Sigmoid colon (tissue), 6 donors: ENCODE measurements at regions not wholly inside any gene's neighbourhood (a gene's known extent, or its start where the extent isn't known, plus 50 kb on each side); places are given as distances from the start of the nearest gene placed in this dataset.
A peak's percentile ranks its signal among the peaks of the same experiment; 100 is the strongest.

Source experiments
- DNase-seq: peaks from one replicate; pipeline ENCODE4 v3.0.0-alpha.2; 2019
- H3K27ac ChIP-seq, 4 donors: fragments of 200-600 bp; sonication (generic); one replicate each; pipeline ENCODE4 v1.5.1; 2016 to 2019; ENCODE audit warnings: mild to moderate bottlenecking in 1 of 4
- H3K27me3 ChIP-seq, 3 donors: fragments of 200-600 bp; sonication (generic); one replicate each; pipeline ENCODE4 v1.5.1; 2019; ENCODE audit warnings: mild to moderate bottlenecking in 1 of 3
- H3K36me3 ChIP-seq, 4 donors: fragments of 200-600 bp; sonication (generic); one replicate each; pipeline ENCODE4 v1.5.1; 2016 to 2019
- H3K4me1 ChIP-seq, 4 donors: fragments of 200-600 bp; sonication (generic); one replicate each; pipeline ENCODE4 v1.5.1; 2017 to 2019
- H3K4me3 ChIP-seq, 4 donors: fragments of 200-600 bp; sonication (generic); one replicate each; pipeline ENCODE4 v1.5.1; 2017 to 2019; ENCODE audit warnings: mild to moderate bottlenecking in 2 of 4, moderate library complexity in 1 of 4
- H3K9me3 ChIP-seq, 4 donors: fragments of 200-600 bp in 3 of 4; sonication (generic) in 3 of 4; one replicate each; pipeline versions ENCODE4 v1.5.1 to v1.6.1; 2013 to 2019
- EP300 ChIP-seq, 4 donors: sonication (generic); formaldehyde crosslinking; IDR thresholded peaks; one replicate each; pipeline ENCODE4 v1.6.1; 2017; ENCODE audit warnings: antibody characterized with exemption in 4 of 4
- POLR2A ChIP-seq, 2 donors: fragments of 450-650 bp; IDR thresholded peaks; one replicate each; pipeline ENCODE4 v1.6.1; 2016; ENCODE audit warnings: antibody characterized with exemption in 2 of 2, mild to moderate bottlenecking in 2 of 2, moderate library complexity in 2 of 2
- POLR2AphosphoS5 ChIP-seq, 4 donors: sonication (generic); formaldehyde crosslinking; IDR thresholded peaks; one replicate each; pipeline ENCODE4 v1.6.1; 2017; ENCODE audit warnings: antibody characterized with exemption in 4 of 4
- WGBS, 2 donors: extraction: QIAGEN DNeasy Blood & Tissue Kit; methylation state at CpG; one replicate each; pipeline ENCODE4 v1.1.7; 2013; 5-methylcytosine and 5-hydroxymethylcytosine counted together
- intact Hi-C: fragments of 100-400 bp; cut with DNase I; formaldehyde crosslinking; loops from one replicate; pipeline ENCODE4 v1.15.1; 2023
- TF ChIP-seq, protein P1 (sequence below), 4 experiments: fragments of 450-650 bp in 3 of 4; fragments of 200-600 bp in 1 of 4; IDR thresholded peaks; one replicate each; pipeline ENCODE4 v1.5.1; 2016 to 2019; ENCODE audit warnings: antibody characterized with exemption in 4 of 4, mild to moderate bottlenecking in 3 of 4, moderate library complexity in 2 of 4
- donor health status: healthy with polysubstance abuse.
- donor health status: healthy.

DNA sequence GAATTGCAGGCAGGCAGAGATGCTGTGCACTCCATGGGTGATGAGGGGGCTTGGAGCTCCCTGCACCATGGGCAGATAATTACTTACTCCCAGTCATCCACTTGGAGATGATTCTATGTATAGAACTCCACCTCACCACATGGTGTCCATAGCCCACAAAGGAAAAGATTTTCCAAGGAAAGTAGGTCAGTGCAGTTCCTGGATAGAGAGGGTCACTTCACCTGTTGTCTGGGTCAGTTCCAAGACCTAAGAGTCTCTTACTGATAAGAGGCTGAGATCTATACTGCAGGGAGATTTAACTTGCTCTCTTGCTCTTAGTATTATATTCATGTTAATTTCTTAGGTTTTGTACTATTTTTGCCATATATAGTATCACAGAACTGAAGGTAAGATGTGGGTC is 113.9 kb upstream of the BRINP1 start:
- intact Hi-C loops, result no loop called here
- no peaks in the 10 kb centered on the region for H3K4me1 ChIP-seq
- DNase-seq, result no peak
- H3K27me3 ChIP-seq, result no peaks in the 10 kb centered on the region
- H3K27ac ChIP-seq, result no peak overlapping the region
- TF ChIP-seq POLR2A (IDR thresholded peaks at IDR 0.05) (no peak), EP300 (IDR thresholded peaks at IDR 0.05) (no peak), POLR2AphosphoS5 (IDR thresholded peaks at IDR 0.05) (no peak)
- TF ChIP-seq, protein P1, sequence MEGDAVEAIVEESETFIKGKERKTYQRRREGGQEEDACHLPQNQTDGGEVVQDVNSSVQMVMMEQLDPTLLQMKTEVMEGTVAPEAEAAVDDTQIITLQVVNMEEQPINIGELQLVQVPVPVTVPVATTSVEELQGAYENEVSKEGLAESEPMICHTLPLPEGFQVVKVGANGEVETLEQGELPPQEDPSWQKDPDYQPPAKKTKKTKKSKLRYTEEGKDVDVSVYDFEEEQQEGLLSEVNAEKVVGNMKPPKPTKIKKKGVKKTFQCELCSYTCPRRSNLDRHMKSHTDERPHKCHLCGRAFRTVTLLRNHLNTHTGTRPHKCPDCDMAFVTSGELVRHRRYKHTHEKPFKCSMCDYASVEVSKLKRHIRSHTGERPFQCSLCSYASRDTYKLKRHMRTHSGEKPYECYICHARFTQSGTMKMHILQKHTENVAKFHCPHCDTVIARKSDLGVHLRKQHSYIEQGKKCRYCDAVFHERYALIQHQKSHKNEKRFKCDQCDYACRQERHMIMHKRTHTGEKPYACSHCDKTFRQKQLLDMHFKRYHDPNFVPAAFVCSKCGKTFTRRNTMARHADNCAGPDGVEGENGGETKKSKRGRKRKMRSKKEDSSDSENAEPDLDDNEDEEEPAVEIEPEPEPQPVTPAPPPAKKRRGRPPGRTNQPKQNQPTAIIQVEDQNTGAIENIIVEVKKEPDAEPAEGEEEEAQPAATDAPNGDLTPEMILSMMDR (IDR thresholded peaks at IDR 0.05), result no peak
- no peaks in the 10 kb centered on the region for H3K36me3 ChIP-seq
- H3K4me3 ChIP-seq, result no peak overlapping the region
- no peaks in the 10 kb centered on the region for H3K9me3 ChIP-seq

DNA sequence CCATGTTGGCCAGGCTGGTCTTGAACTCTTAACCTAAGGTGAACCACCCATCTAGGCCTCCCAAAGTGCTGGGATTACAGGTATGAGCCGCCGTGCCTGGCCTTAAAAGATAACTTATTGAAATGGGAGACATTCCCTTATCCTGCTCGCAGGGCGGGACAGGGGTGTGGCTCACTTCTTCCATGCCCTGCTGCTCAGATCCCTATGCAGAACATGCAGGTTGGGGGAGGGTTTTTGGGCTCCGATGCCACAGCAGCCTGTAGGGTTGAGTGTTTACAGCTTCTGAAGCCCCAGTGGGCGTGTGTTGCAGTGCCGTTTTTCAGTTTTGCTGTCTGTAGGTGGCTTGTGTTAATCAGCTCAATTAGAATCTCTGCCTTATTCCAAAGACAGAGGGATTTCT is 108.0 kb upstream of the BRINP1 start:
- Histone ChIP-seq H3K4me3 (no peak overlapping the region), H3K27me3 (no peaks in the 10 kb centered on the region), H3K9me3 (no peaks in the 10 kb centered on the region), H3K27ac (no peak overlapping the region), H3K36me3 (no peaks in the 10 kb centered on the region), H3K4me1 (no peaks in the 10 kb centered on the region)
- peak; percentile 61 for DNase-seq
- TF ChIP-seq POLR2AphosphoS5 (IDR thresholded peaks at IDR 0.05), result no peak
- TF ChIP-seq, protein P1 (IDR thresholded peaks at IDR 0.05), result no peak
- TF ChIP-seq EP300 (IDR thresholded peaks at IDR 0.05), result no peak
- TF ChIP-seq POLR2A (IDR thresholded peaks at IDR 0.05), result no peak
- WGBS, 2 donors, result 72 to 84% methylated on average over 7 of the region's 7 CpGs
- intact Hi-C loops, result no loop called here

DNA sequence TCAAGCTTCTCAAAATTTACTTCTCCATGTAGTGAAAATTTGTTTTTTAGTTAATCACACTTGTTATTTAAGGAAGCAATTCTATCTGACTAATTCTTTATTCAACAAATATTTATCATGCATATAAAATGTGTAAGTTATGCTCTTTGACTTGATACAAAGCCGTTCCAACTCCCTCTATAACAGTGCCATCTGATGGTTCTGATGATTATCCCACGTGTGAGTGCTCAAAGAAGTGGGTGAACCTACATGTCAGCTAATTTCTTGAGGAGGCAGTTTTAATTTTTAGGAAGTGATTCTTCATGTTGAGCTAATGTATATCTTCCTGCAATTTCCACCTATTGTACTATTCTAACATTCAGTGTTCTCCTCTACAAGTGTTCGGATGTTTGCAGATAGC is 88.8 kb upstream of the BRINP1 start:
- TF ChIP-seq POLR2A (IDR thresholded peaks at IDR 0.05) (no peak), POLR2AphosphoS5 (IDR thresholded peaks at IDR 0.05) (no peak), EP300 (IDR thresholded peaks at IDR 0.05) (no peak)
- TF ChIP-seq, protein P1 (IDR thresholded peaks at IDR 0.05), result no peak
- H3K27me3 ChIP-seq, result no peaks in the 10 kb centered on the region
- H3K4me3 ChIP-seq, result no peak overlapping the region
- no peak for DNase-seq
- no peaks in the 10 kb centered on the region for H3K9me3 ChIP-seq
- no peaks in the 10 kb centered on the region for H3K36me3 ChIP-seq
- H3K27ac ChIP-seq, result no peak overlapping the region
- intact Hi-C loops, result no loop called here
- no peaks in the 10 kb centered on the region for H3K4me1 ChIP-seq
- 44 to 52% methylated on average over 3 of the region's 3 CpGs for WGBS, 2 donors

DNA sequence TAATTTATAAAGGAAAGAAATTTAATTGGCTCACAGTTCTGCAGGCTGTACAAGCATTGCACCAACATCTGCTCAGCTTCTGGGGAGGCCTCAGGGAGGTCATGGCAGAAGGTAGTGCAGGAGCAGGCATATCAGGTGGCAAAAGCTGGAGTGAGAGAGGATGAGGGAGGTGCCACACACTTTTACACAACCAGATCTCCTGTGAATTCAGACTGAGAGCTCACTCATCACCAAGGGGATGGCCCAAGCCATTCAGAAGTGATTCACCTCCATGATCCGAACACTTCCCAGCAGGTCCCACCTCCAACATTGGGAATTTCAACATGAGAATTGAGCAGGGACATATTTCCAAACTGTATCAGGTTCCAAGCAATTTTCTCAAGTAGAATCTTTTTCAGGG is 84.7 kb upstream of the BRINP1 start:
- H3K9me3 ChIP-seq, result peaks cover 0 to 3% (median 0%) of the 10 kb centered on the region in 4 donors
- H3K27me3 ChIP-seq, result no peaks in the 10 kb centered on the region
- intact Hi-C loops, result no loop called here
- no peak overlapping the region for H3K27ac ChIP-seq
- no peak overlapping the region for H3K4me3 ChIP-seq
- H3K36me3 ChIP-seq, result no peaks in the 10 kb centered on the region
- H3K4me1 ChIP-seq, result no peaks in the 10 kb centered on the region
- no peak for DNase-seq
- TF ChIP-seq, protein P1 (IDR thresholded peaks at IDR 0.05), result no peak
- TF ChIP-seq EP300 (IDR thresholded peaks at IDR 0.05), result no peak
- TF ChIP-seq POLR2A (IDR thresholded peaks at IDR 0.05), result no peak
- no peak for TF ChIP-seq POLR2AphosphoS5 (IDR thresholded peaks at IDR 0.05)
- 75 to 92% methylated on average over 1 of the region's 1 CpG for WGBS, 2 donors

DNA sequence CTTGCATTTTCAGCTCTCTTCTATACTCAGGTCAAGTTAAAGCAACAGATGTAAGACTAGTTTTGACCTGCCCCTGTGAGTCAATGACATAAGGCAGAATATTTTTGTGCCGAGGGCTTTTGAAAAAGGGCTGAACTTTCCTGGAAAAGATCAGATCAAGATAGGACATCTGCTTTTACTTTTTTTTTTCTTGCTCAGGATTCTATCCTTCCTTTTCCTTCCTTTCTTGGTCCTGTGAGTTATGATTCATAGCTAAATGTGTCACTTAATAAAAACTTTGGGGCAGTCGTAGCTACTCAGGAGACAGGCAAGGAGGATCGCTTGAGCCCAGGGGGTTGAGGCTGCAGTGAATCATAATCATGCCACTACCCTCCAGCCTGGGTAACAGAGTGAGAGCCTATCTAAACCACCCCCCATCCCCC is 84.3 kb upstream of the BRINP1 start:
- no peak for DNase-seq
- no peak for TF ChIP-seq EP300 (IDR thresholded peaks at IDR 0.05)
- TF ChIP-seq, protein P1 (IDR thresholded peaks at IDR 0.05), result no peak
- TF ChIP-seq POLR2AphosphoS5 (IDR thresholded peaks at IDR 0.05), result no peak
- TF ChIP-seq POLR2A (IDR thresholded peaks at IDR 0.05), result no peak
- H3K36me3 ChIP-seq, result no peaks in the 10 kb centered on the region
- H3K9me3 ChIP-seq, result peaks cover 0 to 3% (median 0%) of the 10 kb centered on the region in 4 donors
- H3K4me1 ChIP-seq, result no peaks in the 10 kb centered on the region
- H3K4me3 ChIP-seq, result no peak overlapping the region
- no peaks in the 10 kb centered on the region for H3K27me3 ChIP-seq
- no peak overlapping the region for H3K27ac ChIP-seq
- intact Hi-C loops, result no loop called here
- 79 to 84% methylated on average over 3 of the region's 3 CpGs for WGBS, 2 donors
